MM.1S (cell line): ENCODE measurements at regions not wholly inside any gene's neighbourhood (a gene's known extent, or its start where the extent isn't known, plus 50 kb on each side); places are given as distances from the start of the nearest gene placed in this dataset.

Experiments
- DNase-seq: peaks from one replicate; pipeline ENCODE4 v3.0.0-alpha.2; 2015
- H2AFZ ChIP-seq: fragments of 300-600 bp; sonication (generic); 2 replicates; pipeline ENCODE4 v1.6.0; 2016; ENCODE audit warnings: antibody characterized with exemption, low read length
- H3F3A ChIP-seq: fragments of 300-600 bp; sonication (generic); 2 replicates; pipeline ENCODE4 v1.6.1; 2016; ENCODE audit warnings: mild to moderate bottlenecking, antibody characterized with exemption, low read length, moderate library complexity, mixed read lengths; ENCODE audit not compliant: insufficient read depth
- H3K27ac ChIP-seq: fragments of 300-600 bp; sonication (generic); 2 replicates; pipeline ENCODE4 v1.5.1; 2016; ENCODE audit warnings: mild to moderate bottlenecking, low read length
- H3K27me3 ChIP-seq: fragments of 300-600 bp; sonication (generic); replicated peaks from 2 replicates; pipeline ENCODE4 v1.6.0; 2016; ENCODE audit warnings: low read length; ENCODE audit not compliant: insufficient read depth
- H3K36me3 ChIP-seq: fragments of 300-600 bp; sonication (generic); replicated peaks from 2 replicates; pipeline ENCODE4 v1.6.1; 2016; ENCODE audit warnings: mild to moderate bottlenecking, low read length, mixed read lengths; ENCODE audit not compliant: insufficient read depth
- H3K4me1 ChIP-seq: fragments of 300-600 bp; sonication (generic); 2 replicates; pipeline ENCODE4 v1.6.1; 2016; ENCODE audit warnings: low read length, mixed read lengths
- H3K4me2 ChIP-seq: fragments of 300-600 bp; sonication (generic); 2 replicates; pipeline ENCODE4 v1.6.0; 2016; ENCODE audit warnings: low read depth, low read length
- H3K4me3 ChIP-seq: fragments of 300-600 bp; sonication (generic); 2 replicates; pipeline ENCODE4 v1.5.1; 2016; ENCODE audit warnings: low read length, mixed read lengths
- H3K79me2 ChIP-seq: fragments of 300-600 bp; sonication (generic); 2 replicates; pipeline ENCODE4 v1.6.1; 2016; ENCODE audit warnings: mixed run types, low read length, mixed read lengths
- H3K9ac ChIP-seq: fragments of 300-600 bp; sonication (generic); 2 replicates; pipeline ENCODE4 v1.6.1; 2016; ENCODE audit warnings: low read length, mixed read lengths
- H3K9me2 ChIP-seq: fragments of 300-600 bp; sonication (generic); replicated peaks from 2 replicates; pipeline ENCODE4 v1.6.1; 2016; ENCODE audit warnings: mild to moderate bottlenecking, low read length, mixed read lengths; ENCODE audit not compliant: insufficient read depth
- H3K9me3 ChIP-seq: fragments of 300-600 bp; sonication (generic); replicated peaks from 2 replicates; pipeline ENCODE4 v1.6.1; 2016; ENCODE audit warnings: mild to moderate bottlenecking, low read length, mixed read lengths; ENCODE audit not compliant: insufficient read depth
- H4K20me1 ChIP-seq: fragments of 300-600 bp; sonication (generic); 2 replicates; pipeline ENCODE4 v1.6.1; 2016; ENCODE audit warnings: mild to moderate bottlenecking, low read length, moderate library complexity, mixed read lengths; ENCODE audit not compliant: insufficient read depth
- EZH2 ChIP-seq: fragments of 300-600 bp; sonication (generic); optimal IDR thresholded peaks from 2 replicates; pipeline ENCODE3; 2017; ENCODE audit warnings: low read depth, mild to moderate bottlenecking, antibody characterized with exemption, low read length, mixed read lengths
- EZH2phosphoT487 ChIP-seq: fragments of 300-600 bp; sonication (generic); IDR thresholded peaks from 2 replicates; pipeline ENCODE4 v1.6.1; 2018; ENCODE audit warnings: antibody characterized with exemption, low read length
- TF ChIP-seq, protein P1 (sequence below): fragments of 300-600 bp; sonication (generic); IDR thresholded peaks from 2 replicates; pipeline ENCODE4 v1.5.1; 2016; ENCODE audit warnings: antibody characterized with exemption, low read length, mixed read lengths

DNA sequence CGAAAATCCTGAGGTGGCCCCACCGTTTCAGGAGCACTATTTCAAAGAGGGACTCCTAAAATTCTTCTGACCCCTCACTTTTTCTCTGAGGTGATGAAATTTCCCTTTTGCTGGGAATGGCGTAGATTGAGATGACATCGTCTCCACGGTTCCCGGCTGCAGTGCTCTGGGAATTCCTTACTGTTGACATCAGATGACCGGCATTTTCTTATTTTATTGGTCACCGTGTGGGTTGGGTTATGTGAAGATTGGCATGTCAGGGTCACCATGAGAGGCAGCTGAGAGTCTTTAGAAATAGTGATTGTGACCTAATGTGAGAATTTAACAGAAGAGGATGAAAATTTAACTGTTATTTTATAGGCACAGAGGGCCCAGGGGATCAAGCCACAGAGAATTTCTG, 356.7 kb downstream of the FGF9 start:
- DNase-seq, result no peak
- H3K36me3 ChIP-seq, result no peaks in the 10 kb centered on the region
- no peaks in the 10 kb centered on the region for H3K79me2 ChIP-seq
- no peaks in the 10 kb centered on the region for H3F3A ChIP-seq
- H3K9me2 ChIP-seq, result no peaks in the 10 kb centered on the region
- no peaks in the 10 kb centered on the region for H4K20me1 ChIP-seq
- no peak overlapping the region for H3K9ac ChIP-seq
- no peak for TF ChIP-seq EZH2
- TF ChIP-seq EZH2phosphoT487, result no peak
- TF ChIP-seq, protein P1, sequence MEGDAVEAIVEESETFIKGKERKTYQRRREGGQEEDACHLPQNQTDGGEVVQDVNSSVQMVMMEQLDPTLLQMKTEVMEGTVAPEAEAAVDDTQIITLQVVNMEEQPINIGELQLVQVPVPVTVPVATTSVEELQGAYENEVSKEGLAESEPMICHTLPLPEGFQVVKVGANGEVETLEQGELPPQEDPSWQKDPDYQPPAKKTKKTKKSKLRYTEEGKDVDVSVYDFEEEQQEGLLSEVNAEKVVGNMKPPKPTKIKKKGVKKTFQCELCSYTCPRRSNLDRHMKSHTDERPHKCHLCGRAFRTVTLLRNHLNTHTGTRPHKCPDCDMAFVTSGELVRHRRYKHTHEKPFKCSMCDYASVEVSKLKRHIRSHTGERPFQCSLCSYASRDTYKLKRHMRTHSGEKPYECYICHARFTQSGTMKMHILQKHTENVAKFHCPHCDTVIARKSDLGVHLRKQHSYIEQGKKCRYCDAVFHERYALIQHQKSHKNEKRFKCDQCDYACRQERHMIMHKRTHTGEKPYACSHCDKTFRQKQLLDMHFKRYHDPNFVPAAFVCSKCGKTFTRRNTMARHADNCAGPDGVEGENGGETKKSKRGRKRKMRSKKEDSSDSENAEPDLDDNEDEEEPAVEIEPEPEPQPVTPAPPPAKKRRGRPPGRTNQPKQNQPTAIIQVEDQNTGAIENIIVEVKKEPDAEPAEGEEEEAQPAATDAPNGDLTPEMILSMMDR, result no peak
- no peaks in the 10 kb centered on the region for H3K27me3 ChIP-seq
- no peaks in the 10 kb centered on the region for H3K4me1 ChIP-seq
- no peak overlapping the region for H2AFZ ChIP-seq
- no peaks in the 10 kb centered on the region for H3K9me3 ChIP-seq
- H3K27ac ChIP-seq, result no peak overlapping the region
- no peak overlapping the region for H3K4me2 ChIP-seq
- H3K4me3 ChIP-seq, result no peak overlapping the region

DNA sequence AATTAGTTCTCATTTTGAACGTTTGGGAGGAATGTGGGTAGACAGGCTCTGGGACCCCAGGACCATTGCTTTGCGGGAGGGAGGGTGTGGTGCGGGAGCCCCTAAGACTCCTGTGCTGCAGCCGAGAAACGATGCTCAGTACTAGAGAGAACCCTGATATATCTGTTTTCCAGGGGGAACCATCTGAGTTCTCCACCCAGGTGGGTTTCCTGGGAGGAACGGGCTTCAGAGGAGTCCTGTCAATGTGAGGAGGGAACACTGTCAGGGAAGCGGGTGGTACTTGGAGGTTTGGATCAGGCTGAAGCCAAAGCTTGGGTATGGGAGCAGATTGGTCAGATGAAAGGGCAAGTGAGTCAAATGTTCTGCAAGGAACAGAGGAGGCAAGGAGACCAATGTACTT, 358.0 kb downstream of the FGF9 start:
- no peak for DNase-seq
- H3K27ac ChIP-seq, result no peak overlapping the region

DNA sequence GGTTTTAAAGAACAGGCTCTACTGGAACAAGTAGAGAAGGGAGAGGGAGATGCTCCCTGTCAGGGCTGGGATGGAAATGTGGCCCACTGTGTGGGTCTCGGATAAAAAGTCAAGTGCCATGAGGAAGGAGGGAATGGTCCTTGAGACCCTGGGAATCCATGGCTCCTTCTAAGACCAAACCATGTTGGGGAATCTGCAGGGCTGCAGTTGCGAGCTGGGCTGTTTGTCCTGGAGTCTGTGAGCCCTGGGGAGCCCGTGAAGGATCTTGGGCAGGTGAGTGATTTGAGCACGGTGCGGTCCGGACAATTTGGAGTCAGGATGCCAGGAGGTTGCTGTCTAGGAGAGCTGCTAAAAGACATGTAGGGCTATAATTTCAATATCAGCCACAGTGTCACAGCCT, 359.4 kb downstream of the FGF9 start:
- Histone ChIP-seq H3K36me3 (no peaks in the 10 kb centered on the region), H3K4me2 (no peak overlapping the region), H3K4me1 (no peaks in the 10 kb centered on the region), H2AFZ (no peak overlapping the region), H3F3A (no peaks in the 10 kb centered on the region), H4K20me1 (no peaks in the 10 kb centered on the region), H3K79me2 (no peaks in the 10 kb centered on the region), H3K4me3 (no peak overlapping the region), H3K9me3 (no peaks in the 10 kb centered on the region), H3K9ac (no peak overlapping the region), H3K9me2 (no peaks in the 10 kb centered on the region), H3K27me3 (no peaks in the 10 kb centered on the region), H3K27ac (no peak overlapping the region)
- no peak for TF ChIP-seq EZH2phosphoT487
- no peak for TF ChIP-seq EZH2
- TF ChIP-seq, protein P1, result no peak
- DNase-seq, result no peak

More for the DNA sequence above, 358.0 kb downstream of the FGF9 start:
- H3K9me3 ChIP-seq, result no peaks in the 10 kb centered on the region
- no peaks in the 10 kb centered on the region for H3K4me1 ChIP-seq
- H3K36me3 ChIP-seq, result no peaks in the 10 kb centered on the region
- H2AFZ ChIP-seq, result no peak overlapping the region
- H3K4me2 ChIP-seq, result no peak overlapping the region
- TF ChIP-seq, protein P1, result no peak
- TF ChIP-seq EZH2phosphoT487, result no peak
- TF ChIP-seq EZH2, result no peak
- H3K27me3 ChIP-seq, result no peaks in the 10 kb centered on the region
- no peak overlapping the region for H3K4me3 ChIP-seq
- no peaks in the 10 kb centered on the region for H3F3A ChIP-seq
- no peaks in the 10 kb centered on the region for H3K9me2 ChIP-seq
- H3K79me2 ChIP-seq, result no peaks in the 10 kb centered on the region
- H3K9ac ChIP-seq, result no peak overlapping the region
- no peaks in the 10 kb centered on the region for H4K20me1 ChIP-seq
